GM12878 (cell line): ENCODE measurements at regions not wholly inside any gene's neighbourhood (a gene's known extent, or its start where the extent isn't known, plus 50 kb on each side); places are given as distances from the start of the nearest gene placed in this dataset.

Source experiments
- ATAC-seq: fragments of 200-7000 bp; cut with Tn5 transposase; 3 replicates; pipeline ENCODE4 v1.9.1; 2020; ENCODE audit warnings: mild to moderate bottlenecking, moderate library complexity
- BruUV-seq: library from RNA; stranded (reverse); fragments of 400-500 nt; replicated peaks from 2 replicates; lab custom pipeline; 2021; lab: Mats Ljungman, UMichigan
- CTCF ChIA-PET: fragments of 300-600 bp; sonication (Branson Sonifier 250); formaldehyde crosslinking; extraction: SDS; loops from one replicate; lab custom pipeline; 2021; ENCODE audit warnings: inconsistent platforms; lab: Yijun Ruan, JAX
- POLR2A ChIA-PET: fragments of 350-600 bp; formaldehyde crosslinking; extraction: SDS; loops from one replicate; lab custom pipeline; 2021; ENCODE audit warnings: inconsistent platforms; lab: Charles Lee
- RAD21 ChIA-PET: fragments of 300-600 bp; sonication (Branson Sonifier 250); formaldehyde crosslinking; loops from one replicate; lab custom pipeline; 2023; ENCODE audit warnings: antibody characterized with exemption; ENCODE audit not compliant: unreplicated experiment; lab: Charles Lee
- SMC1A ChIA-PET: fragments of 300-600 bp; sonication (Branson Sonifier 250); formaldehyde crosslinking; loops from one replicate; lab custom pipeline; 2023; ENCODE audit not compliant: unreplicated experiment, uncharacterized antibody; lab: Charles Lee
- DNase-seq: peaks from one replicate; pipeline ENCODE4 v3.0.0-alpha.2; 2011; ENCODE audit warnings: low read depth, low spot score
- FAIRE-seq: peaks from 3 replicates; lab custom pipeline; 2011; peaks lifted over from hg19 to GRCh38; lab: Jason Lieb, UNC
- H2AFZ ChIP-seq: 2 replicates; pipeline ENCODE4 v1.6.0; 2011; ENCODE audit warnings: low read depth, low read length, control low read depth; ENCODE audit not compliant: control insufficient read depth
- H3K27ac ChIP-seq: 2 replicates; pipeline ENCODE4 v1.5.1; 2011; ENCODE audit warnings: control low read depth; ENCODE audit not compliant: control insufficient read depth, insufficient read depth
- H3K27me3 ChIP-seq, 2 experiments: replicated peaks in 1 of 2; 2 replicates each; pipeline versions ENCODE4 v1.6.0 to v1.6.1; 2011; ENCODE audit warnings: low read length in 1 of 2; ENCODE audit not compliant: control insufficient read depth in 2 of 2, insufficient read depth in 2 of 2
- H3K36me3 ChIP-seq, 2 experiments: 2 replicates each; pipeline ENCODE4 v1.5.1; 2011; ENCODE audit warnings: low read length in 1 of 2; ENCODE audit not compliant: control insufficient read depth in 2 of 2, insufficient read depth in 2 of 2
- H3K4me1 ChIP-seq: 2 replicates; pipeline ENCODE4 v1.6.1; 2011; ENCODE audit warnings: mild to moderate bottlenecking, low read length, moderate library complexity, mixed read lengths; ENCODE audit not compliant: control insufficient read depth, insufficient read depth
- H3K4me2 ChIP-seq: 2 replicates; pipeline ENCODE4 v1.6.0; 2011; ENCODE audit warnings: control low read depth; ENCODE audit not compliant: control insufficient read depth, insufficient read depth
- H3K4me3 ChIP-seq: fragments of 200-600 bp; sonication (generic); 2 replicates; pipeline ENCODE4 v1.5.1; 2016
- H3K79me2 ChIP-seq: 2 replicates; pipeline ENCODE4 v1.6.0; 2011; ENCODE audit warnings: low read length; ENCODE audit not compliant: control insufficient read depth, insufficient read depth
- H3K9ac ChIP-seq: 2 replicates; pipeline ENCODE4 v1.8.0; 2011; ENCODE audit warnings: low read length, control low read depth, mixed read lengths; ENCODE audit not compliant: control insufficient read depth, insufficient read depth
- H3K9me3 ChIP-seq: replicated peaks from 3 replicates; pipeline ENCODE4 v1.5.1; 2011; ENCODE audit warnings: mild to moderate bottlenecking, low read length; ENCODE audit not compliant: control insufficient read depth, insufficient read depth
- H4K20me1 ChIP-seq: 2 replicates; pipeline ENCODE4 v1.6.0; 2011; ENCODE audit not compliant: control insufficient read depth, insufficient read depth
- CBFB ChIP-seq: IDR thresholded peaks from 2 replicates; pipeline ENCODE4 v1.6.1; 2016; ENCODE audit warnings: antibody characterized with exemption, low read depth
- ELK1 ChIP-seq: IDR thresholded peaks from 2 replicates; pipeline ENCODE4 v1.6.1; 2012; ENCODE audit warnings: low read depth, low read length, improper control_type of control experiment
- EZH2 ChIP-seq: IDR thresholded peaks from 2 replicates; pipeline ENCODE4 v1.6.1; 2012; ENCODE audit warnings: low read depth, mild to moderate bottlenecking, control low read depth, inconsistent platforms, low read length, borderline replicate concordance; ENCODE audit not compliant: control insufficient read depth
- MEF2A ChIP-seq: IDR thresholded peaks from 2 replicates; pipeline ENCODE4 v1.6.1; 2011; ENCODE audit warnings: low read depth, mild to moderate bottlenecking, low read length, moderate library complexity; ENCODE audit not compliant: insufficient read depth
- MXI1 ChIP-seq: fragments of 150-350 bp; IDR thresholded peaks from 2 replicates; pipeline ENCODE4 v1.6.1; 2011; ENCODE audit warnings: low read depth, mild to moderate bottlenecking, inconsistent platforms, low read length, improper control_type of control experiment
- NKRF ChIP-seq: fragments of 450-650 bp; conservative IDR thresholded peaks from 2 replicates; pipeline ENCODE4 v1.6.1; 2017; ENCODE audit warnings: mild to moderate bottlenecking, moderate library complexity
- NR2F1 ChIP-seq: fragments of 450-650 bp; conservative IDR thresholded peaks from 2 replicates; pipeline ENCODE4 v1.6.1; 2017; ENCODE audit warnings: mild to moderate bottlenecking
- POLR2AphosphoS2 ChIP-seq: IDR thresholded peaks from 2 replicates; pipeline ENCODE4 v1.6.1; 2011; ENCODE audit warnings: low read depth, mild to moderate bottlenecking, low read length, improper control_type of control experiment, moderate library complexity
- SMC3 ChIP-seq: IDR thresholded peaks from 2 replicates; pipeline ENCODE4 v1.6.1; 2011; ENCODE audit warnings: low read length, improper control_type of control experiment, borderline replicate concordance
- SPI1 ChIP-seq: IDR thresholded peaks from 2 replicates; pipeline ENCODE4 v1.6.1; 2011; ENCODE audit warnings: low read depth, mild to moderate bottlenecking, low read length, moderate library complexity, borderline replicate concordance; ENCODE audit not compliant: insufficient read depth
- ZBTB33 ChIP-seq: fragments of 450-650 bp; IDR thresholded peaks from 2 replicates; pipeline ENCODE4 v1.6.1; 2017; ENCODE audit warnings: mild to moderate bottlenecking
- ZBTB4 ChIP-seq: fragments of 450-650 bp; formaldehyde crosslinking; IDR thresholded peaks from 2 replicates; pipeline ENCODE4 v1.4.0; 2022; ENCODE audit warnings: mild to moderate bottlenecking, moderate library complexity
- WGBS: methylation state at CpG from one replicate; pipeline ENCODE4 v1.1.6; 2016; ENCODE audit warnings: low lambda C conversion rate; ENCODE audit not compliant: insufficient replicate concordance, insufficient coverage; ENCODE audit errors: missing lambda C conversion rate; 5-methylcytosine and 5-hydroxymethylcytosine counted together
- in situ Hi-C: fragments of 300-500 bp; cut with MboI; formaldehyde crosslinking; loops from 9 replicates; pipeline ENCODE4 v1.14.3; 2018; ENCODE audit warnings: mixed read lengths
- intact Hi-C: fragments of 100-400 bp; cut with micrococcal nuclease; formaldehyde crosslinking; loops from one replicate; pipeline ENCODE4 v1.14.2; 2022; ENCODE audit not compliant: unreplicated experiment
- TF ChIP-seq, protein P1 (sequence below): fragments of 450-650 bp; IDR thresholded peaks from 2 replicates; pipeline ENCODE4 v1.6.1; 2018; ENCODE audit warnings: borderline replicate concordance, mild to moderate bottlenecking; ENCODE audit not compliant: partially characterized antibody

- no peaks in the 10 kb centered on the region for H4K20me1 ChIP-seq
- WGBS = 41% methylated on average over 2 of the region's 2 CpGs
- H3K4me2 ChIP-seq = no peak overlapping the region
- CTCF ChIA-PET = interaction anchor here (0.6 to 1.5 kb wide), 3 partner anchors 13 to 79 kb away, joined by 3 read pairs; no protein-coding TSS in a partner anchor
- H3K9ac ChIP-seq = no peak overlapping the region
- in situ Hi-C loops = no loop called here
- no peak for FAIRE-seq
- SMC1A ChIA-PET = interaction anchor here (0.7 to 2.3 kb wide), 7 partner anchors 12 to 113 kb away, joined by 3 to 8 read pairs (median 4); no protein-coding TSS in a partner anchor
- RAD21 ChIA-PET = no interaction called here
- no peaks in the 10 kb centered on the region; the same call in 2 of the 3 replicates for H3K9me3 ChIP-seq
- TF ChIP-seq SMC3 (no peak), ZBTB4 (CRISPR knock-in tag) (no peak), SPI1 (no peak), MXI1 (no peak), ELK1 (no peak), ZBTB33 (no peak), EZH2 (no peak), NR2F1 (no peak), POLR2AphosphoS2 (no peak), CBFB (no peak), MEF2A (no peak), NKRF (no peak)
- TF ChIP-seq, protein P1, sequence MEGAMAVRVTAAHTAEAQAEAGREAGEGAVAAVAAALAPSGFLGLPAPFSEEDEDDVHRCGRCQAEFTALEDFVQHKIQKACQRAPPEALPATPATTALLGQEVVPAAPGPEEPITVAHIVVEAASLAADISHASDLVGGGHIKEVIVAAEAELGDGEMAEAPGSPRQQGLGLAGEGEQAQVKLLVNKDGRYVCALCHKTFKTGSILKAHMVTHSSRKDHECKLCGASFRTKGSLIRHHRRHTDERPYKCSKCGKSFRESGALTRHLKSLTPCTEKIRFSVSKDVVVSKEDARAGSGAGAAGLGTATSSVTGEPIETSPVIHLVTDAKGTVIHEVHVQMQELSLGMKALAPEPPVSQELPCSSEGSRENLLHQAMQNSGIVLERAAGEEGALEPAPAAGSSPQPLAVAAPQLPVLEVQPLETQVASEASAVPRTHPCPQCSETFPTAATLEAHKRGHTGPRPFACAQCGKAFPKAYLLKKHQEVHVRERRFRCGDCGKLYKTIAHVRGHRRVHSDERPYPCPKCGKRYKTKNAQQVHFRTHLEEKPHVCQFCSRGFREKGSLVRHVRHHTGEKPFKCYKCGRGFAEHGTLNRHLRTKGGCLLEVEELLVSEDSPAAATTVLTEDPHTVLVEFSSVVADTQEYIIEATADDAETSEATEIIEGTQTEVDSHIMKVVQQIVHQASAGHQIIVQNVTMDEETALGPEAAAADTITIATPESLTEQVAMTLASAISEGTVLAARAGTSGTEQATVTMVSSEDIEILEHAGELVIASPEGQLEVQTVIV = no peak
- BruUV-seq = no TSS peak
- intact Hi-C loops = no loop called here
- H3K27ac ChIP-seq = no peak overlapping the region
- no peaks in the 10 kb centered on the region for H3K27me3 ChIP-seq
- no peaks in the 10 kb centered on the region for H3K4me1 ChIP-seq
- H2AFZ ChIP-seq = no peak overlapping the region
- ATAC-seq = no peak
- H3K4me3 ChIP-seq = no peak overlapping the region
- H3K36me3 ChIP-seq = no peaks in the 10 kb centered on the region
- no peaks in the 10 kb centered on the region for H3K79me2 ChIP-seq
- POLR2A ChIA-PET = interaction anchor here (0.6 to 1.2 kb wide), 2 partner anchors 23 to 113 kb away, joined by 3 read pairs; no protein-coding TSS in a partner anchor
- DNase-seq = no peak
Observed at GRCh38 chr5:61216741-61217140, 54.5 kb upstream of the SMIM15 start.
